NCI-H1694 (cell line): ENCODE measurements at regions not wholly inside any gene's neighbourhood (a gene's known extent, or its start where the extent isn't known, plus 50 kb on each side); places are given as distances from the start of the nearest gene placed in this dataset.

ENCODE experiments used
- DNase-seq: peaks from one replicate; lab custom pipeline; 2025; lab: John Stamatoyannopoulos, UW

- DNase-seq: no peak
Observed at GRCh38 chr13:109397285-109397684, 389.1 kb downstream of the IRS2 start.

- DNase-seq: no peak
Observed at GRCh38 chr13:109396266-109396665, 390.1 kb downstream of the IRS2 start.

DNA sequence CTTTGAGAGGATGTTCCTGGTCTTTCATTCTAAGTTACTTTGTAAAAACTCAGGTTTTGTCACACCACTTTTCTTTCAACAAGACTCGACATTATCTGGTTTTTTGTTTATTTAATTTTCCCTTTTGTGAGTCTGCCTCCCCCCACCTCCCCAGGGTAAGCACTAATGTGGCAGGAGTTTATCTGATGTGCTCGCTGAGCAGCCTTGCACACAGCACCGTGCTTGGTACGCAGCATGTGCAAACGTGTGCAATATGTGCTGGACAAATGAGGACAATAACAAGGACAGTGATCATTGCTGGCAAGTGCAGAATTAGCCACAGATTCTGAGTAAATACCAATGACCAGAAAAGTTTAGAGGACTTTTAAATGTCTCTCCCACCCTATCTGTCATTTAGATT is 391.4 kb downstream of the IRS2 start:
- no peak for DNase-seq

- no peak for DNase-seq
Observed at GRCh38 chr13:109394311-109394988, 391.9 kb downstream of the IRS2 start.

- no peak for DNase-seq
Observed at GRCh38 chr13:109393045-109393444, 393.3 kb downstream of the IRS2 start.

DNA sequence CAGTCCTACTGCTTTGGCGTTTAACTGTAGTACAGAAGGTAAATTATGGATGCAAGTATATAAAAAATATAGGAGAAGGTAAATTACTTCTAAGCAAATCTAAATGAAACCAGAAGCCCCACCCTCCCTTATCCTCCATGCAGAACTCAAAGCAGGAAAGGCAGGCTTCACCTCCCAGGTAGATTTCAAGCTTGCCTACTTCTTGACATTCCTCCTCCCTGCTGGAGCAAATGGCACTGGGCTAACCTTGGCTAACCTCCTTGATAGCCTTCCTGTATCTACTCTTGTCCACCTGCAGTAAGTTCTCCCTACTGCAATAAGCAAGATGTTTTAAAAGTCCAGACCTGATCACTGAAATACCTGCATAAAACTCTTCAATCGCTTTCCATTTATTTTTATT is 396.0 kb downstream of the IRS2 start:
- DNase-seq: no peak

GRCh38 chr13:109389892-109390345 is 396.5 kb downstream of the IRS2 start:
- DNase-seq: no peak

GRCh38 chr13:109389456-109389855 is 396.9 kb downstream of the IRS2 start:
- DNase-seq: no peak

DNA sequence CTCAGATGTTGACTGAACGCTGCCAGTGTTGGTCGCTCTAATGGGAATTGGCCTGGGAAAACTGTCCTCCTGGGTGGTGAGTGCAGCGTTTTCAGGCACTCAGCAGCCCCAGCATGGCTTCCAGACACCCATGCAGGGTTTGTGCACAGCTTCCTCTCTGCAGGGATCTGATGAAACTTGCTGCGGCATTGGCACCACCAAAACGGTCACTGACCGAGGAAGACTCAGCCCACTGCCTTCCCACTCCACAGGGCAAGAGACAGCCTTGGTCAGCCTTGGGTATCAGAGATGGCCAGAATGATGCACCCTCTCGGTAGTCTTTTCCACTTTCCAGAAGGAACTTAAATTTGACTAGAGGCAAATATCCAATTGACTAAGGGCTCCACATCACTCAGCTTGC is 398.9 kb downstream of the IRS2 start:
- DNase-seq: no peak

- DNase-seq: no peak
Observed at GRCh38 chr13:109385242-109385560, 401.2 kb downstream of the IRS2 start.

DNA sequence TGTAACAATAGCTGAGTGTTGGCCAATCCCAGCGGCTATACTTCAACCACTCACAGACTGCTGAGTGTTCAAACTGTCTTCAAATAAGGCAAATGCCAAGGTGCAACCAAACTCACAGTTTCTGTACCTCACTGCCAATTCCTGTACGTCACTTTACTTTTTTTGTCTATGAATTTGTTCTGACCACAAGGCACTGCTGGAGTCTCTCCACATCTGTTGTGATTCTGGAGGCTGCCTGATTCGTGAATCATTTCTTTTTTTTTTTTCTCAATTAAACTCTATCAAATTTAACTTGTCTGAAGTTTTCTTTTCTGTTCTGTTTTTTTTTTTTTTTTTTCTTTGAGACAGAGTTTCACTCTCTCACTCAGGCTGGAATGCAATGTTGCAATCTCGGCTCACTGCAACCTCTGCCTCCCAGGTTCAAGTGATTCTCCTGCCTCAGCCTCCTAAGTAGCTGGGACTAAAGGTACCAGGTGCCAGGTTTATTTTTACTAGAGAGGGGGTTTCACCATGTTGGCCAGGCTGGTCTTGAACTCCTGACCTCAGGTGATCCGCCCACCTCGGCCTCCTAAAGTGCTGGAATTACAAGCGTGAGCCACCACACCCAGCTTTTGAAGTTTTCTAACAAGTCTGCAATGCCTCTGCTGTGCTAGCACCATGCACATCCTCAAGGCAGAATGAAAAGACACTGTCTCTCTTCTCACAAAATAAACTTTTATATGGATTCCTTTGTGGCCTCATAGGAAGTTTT is 401.7 kb downstream of the IRS2 start:
- no peak for DNase-seq

DNA sequence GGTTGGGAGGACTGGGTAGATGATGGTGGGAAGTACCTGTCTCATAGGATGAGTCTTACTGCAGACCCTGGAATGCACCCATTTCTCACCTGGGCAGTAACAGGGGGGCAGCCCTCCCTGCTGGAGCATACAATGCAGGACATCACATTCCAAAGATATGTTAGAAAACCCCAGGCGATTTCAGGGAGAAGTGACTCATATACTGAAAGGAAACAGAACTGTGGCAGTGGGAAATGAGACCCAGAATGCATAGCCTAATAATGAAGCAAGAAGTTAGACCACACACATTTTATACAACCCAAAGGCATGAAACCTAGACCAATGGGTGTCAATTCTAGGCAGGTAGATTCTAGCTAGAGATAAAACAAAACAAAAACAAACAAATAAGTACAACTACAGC is 402.7 kb downstream of the IRS2 start:
- no peak for DNase-seq

GRCh38 chr13:109381546-109382180 is 404.7 kb downstream of the IRS2 start:
- DNase-seq: no peak

DNA sequence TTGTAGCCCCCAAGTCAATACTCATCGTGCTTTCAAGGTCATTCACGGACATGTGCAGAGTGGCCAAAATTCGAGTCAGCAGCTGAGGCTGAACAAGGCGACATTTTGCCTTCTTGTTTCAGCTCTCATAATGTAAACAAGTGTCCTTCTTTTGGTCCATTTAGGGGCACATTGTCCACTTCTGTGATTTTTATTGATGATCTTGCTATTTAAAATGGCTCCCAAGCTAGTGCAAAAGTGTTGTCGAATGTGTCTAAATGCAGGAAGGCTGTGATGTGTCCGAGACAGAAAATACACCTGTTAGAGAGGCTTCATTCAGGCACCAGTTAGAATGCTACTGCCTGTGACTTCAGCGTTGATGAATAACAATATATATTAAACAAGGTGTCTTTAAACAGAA is 405.9 kb downstream of the IRS2 start:
- DNase-seq: no peak

- DNase-seq: no peak
Observed at GRCh38 chr13:109379930-109380329, 406.5 kb downstream of the IRS2 start.

- no peak for DNase-seq
Observed at GRCh38 chr13:109376936-109377335, 409.4 kb downstream of the IRS2 start.

DNA sequence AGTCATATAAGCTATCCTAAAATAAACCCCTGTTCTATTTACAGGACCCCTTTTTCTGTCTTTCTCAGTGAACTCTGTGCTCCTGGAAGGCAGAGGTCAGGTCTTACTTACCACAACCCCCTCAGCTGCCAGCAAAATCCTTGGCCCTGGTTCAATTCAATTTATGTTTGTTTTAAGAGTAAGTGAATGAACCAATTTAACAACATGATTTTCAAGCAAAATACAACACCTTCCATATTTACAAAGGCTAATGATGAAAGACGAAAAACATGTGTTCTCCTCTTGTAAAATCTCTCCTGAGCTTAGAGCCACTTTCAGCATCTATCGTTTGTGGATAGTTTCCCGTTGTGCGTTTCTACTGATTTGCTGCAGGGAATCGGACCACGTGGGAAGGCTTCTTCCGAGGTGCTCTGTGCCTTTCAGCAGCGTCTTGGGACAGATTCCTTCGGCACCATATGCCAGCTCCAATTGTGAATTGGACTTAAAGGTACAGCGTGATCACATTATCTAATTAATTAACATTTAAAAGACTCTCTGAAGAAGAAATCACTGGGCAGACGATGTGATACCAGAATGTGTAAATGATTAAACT is 411.7 kb downstream of the IRS2 start:
- DNase-seq: no peak

- DNase-seq: no peak
Observed at GRCh38 chr13:109372666-109373065, 413.7 kb downstream of the IRS2 start.

DNA sequence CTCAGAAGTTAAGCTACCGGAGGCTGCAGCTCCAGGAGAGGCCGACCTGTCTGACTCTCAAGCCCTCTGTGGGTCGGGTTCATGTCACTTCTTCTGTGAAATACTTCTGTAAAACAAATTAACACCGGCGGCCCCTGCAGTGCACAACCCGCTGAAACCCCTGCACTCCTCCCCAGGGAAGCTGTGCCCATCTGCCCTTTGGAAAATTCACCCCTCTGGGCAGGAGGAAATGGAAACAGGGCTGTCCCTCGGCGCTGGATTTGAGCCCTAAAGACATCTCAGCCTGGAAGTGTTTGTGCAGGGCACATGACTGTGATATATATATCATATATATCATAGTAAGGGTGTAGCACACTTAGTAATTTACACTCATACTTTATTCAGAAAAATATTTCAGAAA is 415.3 kb downstream of the IRS2 start:
- DNase-seq: no peak

DNA sequence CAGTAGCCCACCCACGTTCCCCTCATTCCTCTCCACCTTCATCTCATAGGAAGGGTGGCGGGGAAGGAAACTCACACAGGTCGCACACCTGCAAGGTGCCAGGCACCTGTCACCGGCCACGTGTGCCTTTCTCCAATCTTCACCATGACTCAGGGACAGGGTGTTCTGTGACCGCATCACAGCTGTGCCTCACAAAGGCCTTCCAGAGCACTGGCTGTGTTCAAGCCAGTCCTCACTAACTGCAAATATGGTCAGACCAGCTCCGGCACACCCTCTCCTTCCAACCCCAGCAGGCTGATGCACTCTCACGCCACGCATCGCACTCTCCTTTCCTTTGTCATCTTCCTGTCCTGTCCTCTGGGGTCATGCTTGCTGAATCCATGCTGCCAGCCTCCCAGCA is 415.9 kb downstream of the IRS2 start:
- no peak for DNase-seq

DNA sequence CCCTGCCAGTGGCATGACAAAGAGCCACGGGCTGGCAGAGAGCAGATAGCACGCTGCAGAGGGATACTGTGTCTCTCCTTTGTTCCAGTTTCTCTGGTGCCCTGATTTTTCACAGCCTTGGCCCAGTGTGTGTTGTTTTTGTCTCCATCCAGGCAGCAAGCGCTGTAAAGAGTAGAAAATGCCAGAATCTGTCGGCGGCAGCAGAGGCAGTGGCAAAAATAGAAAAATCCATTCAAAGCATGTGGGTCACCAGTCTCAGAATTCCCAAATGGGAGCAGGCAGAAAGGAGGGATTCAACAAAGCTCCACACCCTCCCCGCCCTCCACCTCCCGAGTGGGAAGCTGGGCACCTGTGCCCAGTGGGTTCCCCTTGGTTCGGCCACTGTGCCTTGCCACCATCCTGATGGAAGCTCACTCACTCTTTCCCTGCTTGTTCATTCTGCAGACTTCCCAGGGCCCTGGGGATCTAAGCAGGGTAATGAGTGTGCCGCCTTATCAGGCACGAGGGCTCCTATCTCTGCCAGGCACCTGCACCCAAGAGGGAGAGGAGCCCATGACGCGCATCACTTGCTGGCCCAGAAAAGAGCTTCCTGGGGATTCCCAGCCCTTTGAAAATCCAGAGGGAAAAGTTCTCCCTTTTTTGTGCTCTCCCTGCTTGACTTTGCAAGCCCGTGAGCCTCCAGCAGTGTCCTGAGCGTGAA is 416.9 kb downstream of the IRS2 start:
- no peak for DNase-seq

GRCh38 chr13:109368230-109368629 is 418.2 kb downstream of the IRS2 start:
- no peak for DNase-seq
